Stomach (tissue), 4 donors: ENCODE measurements at regions not wholly inside any gene's neighbourhood (a gene's known extent, or its start where the extent isn't known, plus 50 kb on each side); places are given as distances from the start of the nearest gene placed in this dataset.

ENCODE experiments used
- EP300 ChIP-seq: sonication (generic); formaldehyde crosslinking; IDR thresholded peaks from one replicate; pipeline ENCODE4 v1.6.1; 2017; ENCODE audit warnings: antibody characterized with exemption
- POLR2A ChIP-seq, 4 donors: fragments of 450-650 bp; IDR thresholded peaks; one replicate each; pipeline ENCODE4 v1.6.1; 2016; ENCODE audit warnings: antibody characterized with exemption in 4 of 4, control low read depth in 2 of 4, mild to moderate bottlenecking in 1 of 4, moderate library complexity in 1 of 4
- TF ChIP-seq, protein P1 (sequence below), 7 experiments: fragments of 450-650 bp in 4 of 7; fragments of 200-600 bp in 3 of 7; sonication (generic) in 3 of 7; IDR thresholded peaks; one replicate each; pipeline ENCODE4 v1.5.1; 2016 to 2019; ENCODE audit warnings: antibody characterized with exemption in 7 of 7, control low read depth in 2 of 7, mild to moderate bottlenecking in 1 of 7

- TF ChIP-seq, protein P1, sequence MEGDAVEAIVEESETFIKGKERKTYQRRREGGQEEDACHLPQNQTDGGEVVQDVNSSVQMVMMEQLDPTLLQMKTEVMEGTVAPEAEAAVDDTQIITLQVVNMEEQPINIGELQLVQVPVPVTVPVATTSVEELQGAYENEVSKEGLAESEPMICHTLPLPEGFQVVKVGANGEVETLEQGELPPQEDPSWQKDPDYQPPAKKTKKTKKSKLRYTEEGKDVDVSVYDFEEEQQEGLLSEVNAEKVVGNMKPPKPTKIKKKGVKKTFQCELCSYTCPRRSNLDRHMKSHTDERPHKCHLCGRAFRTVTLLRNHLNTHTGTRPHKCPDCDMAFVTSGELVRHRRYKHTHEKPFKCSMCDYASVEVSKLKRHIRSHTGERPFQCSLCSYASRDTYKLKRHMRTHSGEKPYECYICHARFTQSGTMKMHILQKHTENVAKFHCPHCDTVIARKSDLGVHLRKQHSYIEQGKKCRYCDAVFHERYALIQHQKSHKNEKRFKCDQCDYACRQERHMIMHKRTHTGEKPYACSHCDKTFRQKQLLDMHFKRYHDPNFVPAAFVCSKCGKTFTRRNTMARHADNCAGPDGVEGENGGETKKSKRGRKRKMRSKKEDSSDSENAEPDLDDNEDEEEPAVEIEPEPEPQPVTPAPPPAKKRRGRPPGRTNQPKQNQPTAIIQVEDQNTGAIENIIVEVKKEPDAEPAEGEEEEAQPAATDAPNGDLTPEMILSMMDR (IDR thresholded peaks at IDR 0.05) = no peak
- TF ChIP-seq EP300 = no peak
- no peak for TF ChIP-seq POLR2A (IDR thresholded peaks at IDR 0.05)
Observed at GRCh38 chr6:127015858-127016257, 102.6 kb upstream of the RSPO3 start.
